ENCODE measurements at regions not wholly inside any gene's neighbourhood (a gene's known extent, or its start where the extent isn't known, plus 50 kb on each side); places are given as distances from the start of the nearest gene placed in this dataset.

DNA sequence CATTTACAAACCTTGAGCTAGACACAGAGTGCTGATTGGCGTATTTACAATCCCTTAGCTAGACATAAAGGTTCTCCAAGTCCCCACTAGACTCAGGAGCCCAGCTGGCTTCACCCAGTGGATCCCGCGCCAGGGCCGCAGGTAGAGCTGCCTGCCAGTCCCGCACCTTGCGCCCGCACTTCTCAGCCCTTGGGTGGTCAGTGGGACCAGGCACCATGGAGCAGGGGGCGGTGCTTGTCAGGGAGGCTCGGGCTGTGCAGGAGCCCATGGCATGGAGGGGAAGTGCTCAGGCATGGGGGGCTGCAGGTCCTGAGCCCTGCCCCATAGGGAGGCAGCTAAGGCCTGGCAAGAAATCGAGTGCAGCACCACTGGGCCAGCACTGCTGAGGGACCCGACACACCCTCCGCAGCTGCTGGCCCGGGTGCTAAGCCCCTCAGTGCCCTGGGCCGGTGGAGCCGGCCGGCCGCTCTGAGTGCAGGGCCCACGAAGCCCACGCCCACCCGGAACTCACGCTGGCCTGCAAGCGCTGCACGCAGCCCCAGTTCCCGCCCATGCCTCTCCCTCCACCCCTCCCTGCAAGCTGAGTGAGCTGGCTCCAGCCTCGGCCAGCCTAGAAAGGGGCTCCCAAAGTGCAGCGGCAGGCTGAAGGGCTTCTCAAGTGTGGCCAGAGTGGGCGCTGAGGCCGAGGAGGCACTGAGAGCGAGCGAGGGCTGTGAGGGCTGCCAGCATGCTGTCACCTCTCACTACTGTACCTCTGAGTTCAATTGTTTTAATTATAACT lies 1213.9 kb downstream of the OTOL1 start:
- TF ChIP-seq, protein P1, sequence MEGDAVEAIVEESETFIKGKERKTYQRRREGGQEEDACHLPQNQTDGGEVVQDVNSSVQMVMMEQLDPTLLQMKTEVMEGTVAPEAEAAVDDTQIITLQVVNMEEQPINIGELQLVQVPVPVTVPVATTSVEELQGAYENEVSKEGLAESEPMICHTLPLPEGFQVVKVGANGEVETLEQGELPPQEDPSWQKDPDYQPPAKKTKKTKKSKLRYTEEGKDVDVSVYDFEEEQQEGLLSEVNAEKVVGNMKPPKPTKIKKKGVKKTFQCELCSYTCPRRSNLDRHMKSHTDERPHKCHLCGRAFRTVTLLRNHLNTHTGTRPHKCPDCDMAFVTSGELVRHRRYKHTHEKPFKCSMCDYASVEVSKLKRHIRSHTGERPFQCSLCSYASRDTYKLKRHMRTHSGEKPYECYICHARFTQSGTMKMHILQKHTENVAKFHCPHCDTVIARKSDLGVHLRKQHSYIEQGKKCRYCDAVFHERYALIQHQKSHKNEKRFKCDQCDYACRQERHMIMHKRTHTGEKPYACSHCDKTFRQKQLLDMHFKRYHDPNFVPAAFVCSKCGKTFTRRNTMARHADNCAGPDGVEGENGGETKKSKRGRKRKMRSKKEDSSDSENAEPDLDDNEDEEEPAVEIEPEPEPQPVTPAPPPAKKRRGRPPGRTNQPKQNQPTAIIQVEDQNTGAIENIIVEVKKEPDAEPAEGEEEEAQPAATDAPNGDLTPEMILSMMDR (IDR thresholded peaks at IDR 0.05), result no peak
- TF ChIP-seq POLR2A (IDR thresholded peaks at IDR 0.05), result no peak
